ENCODE measurements at regions not wholly inside any gene's neighbourhood (a gene's known extent, or its start where the extent isn't known, plus 50 kb on each side); places are given as distances from the start of the nearest gene placed in this dataset.

GRCh38 chr1:67966666-67967009, 83.8 kb downstream of the DIRAS3 start:
- no peak overlapping the region for H3K27ac ChIP-seq (ENCODE audit: low read depth, low read length)

DNA sequence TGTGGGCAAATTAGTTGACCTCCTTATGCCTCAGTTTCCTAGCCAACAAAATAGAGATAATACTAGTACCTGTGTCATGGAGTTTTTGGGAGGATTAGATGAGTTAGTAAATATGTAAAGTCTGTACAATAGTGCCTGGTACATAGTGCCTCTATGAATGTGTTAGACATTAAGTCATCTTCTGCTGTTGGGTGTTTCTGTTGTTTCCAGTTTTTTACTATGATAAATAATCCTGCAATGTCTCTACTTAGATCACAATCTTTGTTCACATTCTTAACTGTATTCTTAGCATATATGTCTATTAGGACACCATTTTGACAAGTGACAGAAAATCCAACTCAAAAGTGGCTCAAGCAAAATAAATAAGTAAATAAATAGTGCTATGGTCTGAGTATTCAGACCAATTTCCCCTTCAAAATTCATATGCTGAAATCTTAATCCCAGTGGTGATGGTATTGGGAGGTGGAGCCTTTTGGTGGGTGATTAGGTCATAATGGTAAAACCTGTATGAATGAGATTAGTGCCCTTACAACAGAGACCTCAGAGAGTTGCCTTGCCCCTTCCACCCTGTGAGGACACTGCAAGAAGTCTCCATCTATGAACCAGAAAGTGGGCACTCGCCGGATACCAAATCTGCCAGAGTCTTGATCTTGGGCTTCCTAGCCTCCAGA, 84.3 kb downstream of the DIRAS3 start:
- H3K27me3 ChIP-seq (ENCODE audit: control insufficient read depth, insufficient read depth, low read length): no peaks in the 10 kb centered on the region
- no peak overlapping the region for H3K27ac ChIP-seq (ENCODE audit: low read depth, low read length)
- H3K36me3 ChIP-seq (ENCODE audit: control insufficient read depth, insufficient read depth, low read length): no peaks in the 10 kb centered on the region
- H3K4me1 ChIP-seq (ENCODE audit: control insufficient read depth, insufficient read depth, low read length): no peaks in the 10 kb centered on the region
- H3K9me3 ChIP-seq (ENCODE audit: control insufficient read depth, insufficient read depth, low read length): 0 out of 2 replicates have a peak, but pooled peaks cover 2% of the 10 kb centered on the region
- no peak overlapping the region for H3K4me3 ChIP-seq (ENCODE audit: low read depth, low read length)
- no peak overlapping the region for H3K9ac ChIP-seq (ENCODE audit: low read depth, low read length)

More at GRCh38 chr1:67966666-67967009, 83.8 kb downstream of the DIRAS3 start:
- Histone ChIP-seq H3K9me3 (ENCODE audit: control insufficient read depth, insufficient read depth, low read length) (0 out of 2 replicates have a peak, but pooled peaks cover 2% of the 10 kb centered on the region), H3K4me3 (ENCODE audit: low read depth, low read length) (no peak overlapping the region), H3K36me3 (ENCODE audit: control insufficient read depth, insufficient read depth, low read length) (no peaks in the 10 kb centered on the region), H3K4me1 (ENCODE audit: control insufficient read depth, insufficient read depth, low read length) (no peaks in the 10 kb centered on the region), H3K27me3 (ENCODE audit: control insufficient read depth, insufficient read depth, low read length) (no peaks in the 10 kb centered on the region), H3K9ac (ENCODE audit: low read depth, low read length) (no peak overlapping the region)

- Histone ChIP-seq H3K27me3 (ENCODE audit: control insufficient read depth, insufficient read depth, low read length) (no peaks in the 10 kb centered on the region), H3K4me3 (ENCODE audit: low read depth, low read length) (no peak overlapping the region), H3K9me3 (ENCODE audit: control insufficient read depth, insufficient read depth, low read length) (0 out of 2 replicates have a peak, but pooled peaks cover 2% of the 10 kb centered on the region), H3K27ac (ENCODE audit: low read depth, low read length) (no peak overlapping the region), H3K36me3 (ENCODE audit: control insufficient read depth, insufficient read depth, low read length) (no peaks in the 10 kb centered on the region), H3K4me1 (ENCODE audit: control insufficient read depth, insufficient read depth, low read length) (no peaks in the 10 kb centered on the region), H3K9ac (ENCODE audit: low read depth, low read length) (no peak overlapping the region)
Measured at GRCh38 chr1:67963263-67963662, 87.2 kb downstream of the DIRAS3 start.

DNA sequence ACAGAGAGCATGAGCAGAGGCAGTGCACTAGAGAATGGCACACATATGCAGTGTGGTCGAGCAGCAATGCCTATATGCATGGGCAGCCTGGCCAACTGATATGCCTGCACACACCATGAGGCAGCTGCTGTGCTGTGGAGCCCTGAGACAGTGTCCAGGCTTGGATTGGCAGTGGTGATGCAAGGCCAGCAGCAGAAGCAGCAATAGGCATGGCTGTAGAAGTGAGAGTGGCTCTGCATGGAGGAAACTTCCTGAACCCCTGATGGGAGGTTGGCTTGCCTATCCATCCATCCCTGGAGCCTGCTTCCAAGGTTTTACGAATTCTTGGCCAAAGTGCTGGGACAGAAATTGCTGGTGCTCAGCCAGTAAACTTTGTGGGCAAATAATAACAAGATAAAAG, 89.7 kb downstream of the DIRAS3 start:
- H3K36me3 ChIP-seq (ENCODE audit: control insufficient read depth, insufficient read depth, low read length): no peaks in the 10 kb centered on the region
- no peak overlapping the region for H3K4me3 ChIP-seq (ENCODE audit: low read depth, low read length)
- no peaks in the 10 kb centered on the region for H3K27me3 ChIP-seq (ENCODE audit: control insufficient read depth, insufficient read depth, low read length)
- 0 out of 2 replicates have a peak, but pooled peaks cover 2% of the 10 kb centered on the region for H3K9me3 ChIP-seq (ENCODE audit: control insufficient read depth, insufficient read depth, low read length)
- H3K4me1 ChIP-seq (ENCODE audit: control insufficient read depth, insufficient read depth, low read length): no peaks in the 10 kb centered on the region
- no peak overlapping the region for H3K27ac ChIP-seq (ENCODE audit: low read depth, low read length)
- no peak overlapping the region for H3K9ac ChIP-seq (ENCODE audit: low read depth, low read length)

GRCh38 chr1:67958472-67958871, 92.0 kb downstream of the DIRAS3 start:
- no peaks in the 10 kb centered on the region for H3K4me1 ChIP-seq (ENCODE audit: control insufficient read depth, insufficient read depth, low read length)
- no peaks in the 10 kb centered on the region for H3K27me3 ChIP-seq (ENCODE audit: control insufficient read depth, insufficient read depth, low read length)

GRCh38 chr1:67957066-67957465, 93.4 kb downstream of the DIRAS3 start:
- Histone ChIP-seq H3K9ac (ENCODE audit: low read depth, low read length) (no peak overlapping the region), H3K27ac (ENCODE audit: low read depth, low read length) (no peak overlapping the region), H3K4me1 (ENCODE audit: control insufficient read depth, insufficient read depth, low read length) (no peaks in the 10 kb centered on the region), H3K36me3 (ENCODE audit: control insufficient read depth, insufficient read depth, low read length) (no peaks in the 10 kb centered on the region), H3K27me3 (ENCODE audit: control insufficient read depth, insufficient read depth, low read length) (no peaks in the 10 kb centered on the region), H3K9me3 (ENCODE audit: control insufficient read depth, insufficient read depth, low read length) (no peaks in the 10 kb centered on the region), H3K4me3 (ENCODE audit: low read depth, low read length) (no peak overlapping the region)

More at GRCh38 chr1:67958472-67958871, 92.0 kb downstream of the DIRAS3 start:
- Histone ChIP-seq H3K4me3 (ENCODE audit: low read depth, low read length) (no peak overlapping the region), H3K9me3 (ENCODE audit: control insufficient read depth, insufficient read depth, low read length) (no peaks in the 10 kb centered on the region), H3K36me3 (ENCODE audit: control insufficient read depth, insufficient read depth, low read length) (no peaks in the 10 kb centered on the region), H3K27ac (ENCODE audit: low read depth, low read length) (no peak overlapping the region), H3K9ac (ENCODE audit: low read depth, low read length) (no peak overlapping the region)

DNA sequence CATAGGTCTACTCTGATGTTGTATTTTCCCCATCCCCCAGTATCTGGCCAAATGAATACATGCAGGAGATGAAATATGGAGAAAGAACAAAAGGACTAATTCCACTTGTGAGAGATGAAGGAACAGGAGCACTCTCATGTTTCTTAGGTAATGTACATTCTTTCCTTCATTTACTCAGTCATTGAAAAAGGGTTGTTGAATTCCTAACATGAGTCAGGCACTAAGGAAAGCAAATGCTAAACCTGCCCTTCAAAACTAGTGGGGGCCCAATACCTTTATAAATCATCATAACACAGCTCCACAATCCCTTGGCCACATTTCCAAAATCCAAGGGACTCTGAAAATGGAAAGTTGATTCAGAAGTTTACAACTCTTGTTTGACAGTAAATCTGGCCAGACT, 94.3 kb downstream of the DIRAS3 start:
- Histone ChIP-seq H3K9ac (ENCODE audit: low read depth, low read length) (no peak overlapping the region), H3K27me3 (ENCODE audit: control insufficient read depth, insufficient read depth, low read length) (no peaks in the 10 kb centered on the region), H3K9me3 (ENCODE audit: control insufficient read depth, insufficient read depth, low read length) (no peaks in the 10 kb centered on the region), H3K27ac (ENCODE audit: low read depth, low read length) (no peak overlapping the region), H3K4me1 (ENCODE audit: control insufficient read depth, insufficient read depth, low read length) (no peaks in the 10 kb centered on the region), H3K36me3 (ENCODE audit: control insufficient read depth, insufficient read depth, low read length) (no peaks in the 10 kb centered on the region), H3K4me3 (ENCODE audit: low read depth, low read length) (no peak overlapping the region)

DNA sequence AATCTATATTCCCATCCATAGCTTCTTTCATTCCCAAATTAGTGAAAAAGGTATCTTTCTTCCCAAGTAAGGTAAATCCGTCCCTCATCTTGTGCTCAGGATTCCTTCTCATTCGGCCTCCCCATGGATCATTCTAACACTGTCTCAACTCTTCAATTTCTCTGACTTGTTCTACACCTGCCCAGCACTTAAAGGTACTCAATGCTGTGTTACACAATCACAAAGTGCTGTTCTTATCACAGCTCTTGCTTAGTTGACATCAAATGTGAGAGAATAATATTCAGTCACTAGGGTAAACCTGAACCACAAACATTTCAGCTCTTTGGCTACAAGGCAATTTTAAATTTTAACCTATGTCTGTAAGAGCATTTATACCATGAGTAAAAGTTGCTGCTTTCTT, 94.8 kb downstream of the DIRAS3 start:
- H3K4me1 ChIP-seq (ENCODE audit: control insufficient read depth, insufficient read depth, low read length): no peaks in the 10 kb centered on the region

GRCh38 chr1:67953301-67953700, 97.1 kb downstream of the DIRAS3 start:
- Histone ChIP-seq H3K9me3 (ENCODE audit: control insufficient read depth, insufficient read depth, low read length) (no peaks in the 10 kb centered on the region), H3K4me3 (ENCODE audit: low read depth, low read length) (no peak overlapping the region), H3K4me1 (ENCODE audit: control insufficient read depth, insufficient read depth, low read length) (no peaks in the 10 kb centered on the region), H3K27ac (ENCODE audit: low read depth, low read length) (no peak overlapping the region), H3K36me3 (ENCODE audit: control insufficient read depth, insufficient read depth, low read length) (no peaks in the 10 kb centered on the region), H3K27me3 (ENCODE audit: control insufficient read depth, insufficient read depth, low read length) (no peaks in the 10 kb centered on the region), H3K9ac (ENCODE audit: low read depth, low read length) (no peak overlapping the region)

More for the DNA sequence above, 94.8 kb downstream of the DIRAS3 start:
- Histone ChIP-seq H3K4me3 (ENCODE audit: low read depth, low read length) (no peak overlapping the region), H3K27ac (ENCODE audit: low read depth, low read length) (no peak overlapping the region), H3K9ac (ENCODE audit: low read depth, low read length) (no peak overlapping the region), H3K9me3 (ENCODE audit: control insufficient read depth, insufficient read depth, low read length) (no peaks in the 10 kb centered on the region), H3K27me3 (ENCODE audit: control insufficient read depth, insufficient read depth, low read length) (no peaks in the 10 kb centered on the region), H3K36me3 (ENCODE audit: control insufficient read depth, insufficient read depth, low read length) (no peaks in the 10 kb centered on the region)

- Histone ChIP-seq H3K36me3 (ENCODE audit: control insufficient read depth, insufficient read depth, low read length) (no peaks in the 10 kb centered on the region), H3K9me3 (ENCODE audit: control insufficient read depth, insufficient read depth, low read length) (no peaks in the 10 kb centered on the region), H3K9ac (ENCODE audit: low read depth, low read length) (no peak overlapping the region), H3K27me3 (ENCODE audit: control insufficient read depth, insufficient read depth, low read length) (no peaks in the 10 kb centered on the region), H3K27ac (ENCODE audit: low read depth, low read length) (no peak overlapping the region), H3K4me3 (ENCODE audit: low read depth, low read length) (no peak overlapping the region), H3K4me1 (ENCODE audit: control insufficient read depth, insufficient read depth, low read length) (no peaks in the 10 kb centered on the region)
Measured at GRCh38 chr1:67952071-67952470, 98.4 kb downstream of the DIRAS3 start.

DNA sequence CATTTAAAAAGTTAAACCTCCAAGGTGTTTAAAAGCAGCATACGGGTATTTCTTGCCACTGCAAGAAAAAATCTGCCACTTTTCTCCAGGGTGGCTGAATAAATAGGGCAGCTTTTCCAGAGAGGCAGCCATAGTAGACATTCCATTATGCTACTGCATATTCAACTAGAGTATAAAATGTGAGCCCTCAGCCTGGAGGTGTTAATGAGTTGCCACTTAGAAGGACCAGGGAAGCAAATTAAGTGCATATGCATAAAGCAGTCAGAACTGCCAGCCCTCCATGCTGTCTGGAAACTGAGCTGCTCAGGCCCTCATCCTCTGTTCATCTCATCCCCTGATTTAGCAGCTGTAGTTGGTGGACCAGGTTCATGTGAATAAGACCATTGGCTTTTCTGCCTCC, 99.4 kb downstream of the DIRAS3 start:
- Histone ChIP-seq H3K36me3 (ENCODE audit: control insufficient read depth, insufficient read depth, low read length) (no peaks in the 10 kb centered on the region), H3K27me3 (ENCODE audit: control insufficient read depth, insufficient read depth, low read length) (no peaks in the 10 kb centered on the region), H3K9me3 (ENCODE audit: control insufficient read depth, insufficient read depth, low read length) (no peaks in the 10 kb centered on the region), H3K4me1 (ENCODE audit: control insufficient read depth, insufficient read depth, low read length) (no peaks in the 10 kb centered on the region), H3K27ac (ENCODE audit: low read depth, low read length) (no peak overlapping the region), H3K9ac (ENCODE audit: low read depth, low read length) (no peak overlapping the region), H3K4me3 (ENCODE audit: low read depth, low read length) (no peak overlapping the region)

All from HUES48 (cell line).